Adrenal gland (tissue), 5 donors: ENCODE measurements at regions not wholly inside any gene's neighbourhood (a gene's known extent, or its start where the extent isn't known, plus 50 kb on each side); places are given as distances from the start of the nearest gene placed in this dataset.

Source experiments
- CTCF ChIP-seq, 6 experiments: fragments of 450-650 bp in 4 of 6; fragments of 200-600 bp in 2 of 6; sonication (generic) in 1 of 6; IDR thresholded peaks; 1 replicate in 5 of 6; 2 replicates in 1 of 6; pipeline versions ENCODE4 v1.5.1 to v1.8.0; 2016 to 2021; ENCODE audit warnings: antibody characterized with exemption in 6 of 6, mild to moderate bottlenecking in 2 of 6, moderate library complexity in 1 of 6
- POLR2A ChIP-seq, 2 donors: fragments of 450-650 bp; IDR thresholded peaks; one replicate each; pipeline ENCODE4 v1.6.1; 2017; ENCODE audit warnings: antibody characterized with exemption in 2 of 2, mild to moderate bottlenecking in 2 of 2, moderate library complexity in 1 of 2
- donor health status: DM: no; HTN: no; CAD: no.

GRCh38 chr1:100611086-100611485 lies 73.1 kb downstream of the GPR88 start:
- TF ChIP-seq CTCF (IDR thresholded peaks at IDR 0.05) (no peak), POLR2A (IDR thresholded peaks at IDR 0.05) (no peak)
